IMR-90 (cell line): ENCODE measurements at regions not wholly inside any gene's neighbourhood (a gene's known extent, or its start where the extent isn't known, plus 50 kb on each side); places are given as distances from the start of the nearest gene placed in this dataset.

Source experiments
- ATAC-seq: fragments of 200-7000 bp; cut with Tn5 transposase; 2 replicates; pipeline ENCODE4 v1.9.1; 2020; ENCODE audit warnings: low read depth, mild to moderate bottlenecking, moderate library complexity
- BruUV-seq: library from RNA; stranded (reverse); fragments of 400-500 nt; replicated peaks from 2 replicates; lab custom pipeline; 2021; lab: Mats Ljungman, UMichigan
- CTCF ChIA-PET: fragments of 300-600 bp; formaldehyde crosslinking; extraction: SDS; loops from one replicate; lab custom pipeline; 2021; ENCODE audit warnings: antibody characterized with exemption; lab: Yijun Ruan, JAX
- POLR2A ChIA-PET: fragments of 300-600 bp; sonication (Branson Sonifier 250); formaldehyde crosslinking; loops from one replicate; lab custom pipeline; 2022; ENCODE audit warnings: antibody characterized with exemption; ENCODE audit not compliant: unreplicated experiment; lab: Charles Lee
- DNase-seq: peaks from one replicate; pipeline ENCODE4 v3.0.0; 2013
- H2AFZ ChIP-seq: replicated peaks from 2 replicates; pipeline ENCODE3; 2013; ENCODE audit warnings: low read length, mild to moderate bottlenecking; ENCODE audit not compliant: poor library complexity
- H2AK5ac ChIP-seq: 2 replicates; pipeline ENCODE4 v1.6.1; 2013; ENCODE audit warnings: low read depth, low read length, inconsistent platforms
- H2AK9ac ChIP-seq: replicated peaks from 2 replicates; pipeline ENCODE3; 2013; ENCODE audit warnings: mild to moderate bottlenecking, low read depth, low read length, moderate library complexity; ENCODE audit not compliant: poor library complexity
- H2BK120ac ChIP-seq: 2 replicates; pipeline ENCODE4 v1.6.1; 2013; ENCODE audit warnings: low read depth, low read length, inconsistent platforms
- H2BK15ac ChIP-seq: 3 replicates; pipeline ENCODE4 v1.6.1; 2013; ENCODE audit warnings: low read depth, low read length, inconsistent platforms
- H2BK20ac ChIP-seq: 2 replicates; pipeline ENCODE4 v1.6.1; 2013; ENCODE audit warnings: low read depth, mild to moderate bottlenecking, inconsistent platforms, low read length, moderate library complexity
- H2BK5ac ChIP-seq: 2 replicates; pipeline ENCODE4 v1.6.1; 2013; ENCODE audit warnings: mild to moderate bottlenecking, low read depth, low read length, inconsistent platforms; ENCODE audit not compliant: poor library complexity, severe bottlenecking
- H3K14ac ChIP-seq: replicated peaks from 2 replicates; pipeline ENCODE4 v1.6.1; 2013; ENCODE audit warnings: low read depth, low read length, inconsistent platforms
- H3K18ac ChIP-seq: 2 replicates; pipeline ENCODE4 v1.6.1; 2013; ENCODE audit warnings: low read depth, low read length, control low read depth
- H3K23ac ChIP-seq: 2 replicates; pipeline ENCODE4 v1.6.1; 2013; ENCODE audit warnings: low read depth, low read length, inconsistent platforms
- H3K27ac ChIP-seq: 2 replicates; pipeline ENCODE4 v1.5.1; 2013; ENCODE audit warnings: mild to moderate bottlenecking, control low read depth, low read length; ENCODE audit not compliant: insufficient read depth
- H3K27me3 ChIP-seq: 2 replicates; pipeline ENCODE4 v1.6.1; 2013; ENCODE audit warnings: low read length; ENCODE audit not compliant: control insufficient read depth, insufficient read depth
- H3K36me3 ChIP-seq: 2 replicates; pipeline ENCODE4 v1.6.1; 2013; ENCODE audit warnings: low read length, mixed read lengths; ENCODE audit not compliant: control insufficient read depth, insufficient read depth
- H3K4ac ChIP-seq: 2 replicates; pipeline ENCODE4 v1.6.1; 2013; ENCODE audit warnings: low read depth, low read length, inconsistent platforms
- H3K4me1 ChIP-seq: 2 replicates; pipeline ENCODE4 v1.6.1; 2013; ENCODE audit warnings: low read length, mixed read lengths; ENCODE audit not compliant: control insufficient read depth, insufficient read depth
- H3K4me2 ChIP-seq: 2 replicates; pipeline ENCODE4 v1.6.1; 2013; ENCODE audit warnings: low read depth, mild to moderate bottlenecking, control low read depth, low read length, moderate library complexity
- H3K4me3 ChIP-seq: 2 replicates; pipeline ENCODE4 v1.5.1; 2013; ENCODE audit warnings: low read depth, mild to moderate bottlenecking, control low read depth, low read length, moderate library complexity; ENCODE audit not compliant: insufficient read depth
- H3K56ac ChIP-seq: 2 replicates; pipeline ENCODE4 v1.6.1; 2013; ENCODE audit warnings: low read length, inconsistent platforms; ENCODE audit not compliant: insufficient read depth; ENCODE audit errors: extremely low read depth
- H3K79me1 ChIP-seq, 2 experiments: 2 replicates each; pipeline ENCODE4 v1.6.1; 2013; ENCODE audit warnings: low read length in 2 of 2, inconsistent platforms in 1 of 2, low read depth in 1 of 2
- H3K9ac ChIP-seq: 2 replicates; pipeline ENCODE4 v1.6.1; 2013; ENCODE audit warnings: low read depth, low read length, control low read depth
- H3K9me1 ChIP-seq: 2 replicates; pipeline ENCODE4 v1.6.1; 2013; ENCODE audit warnings: low read length, inconsistent platforms; ENCODE audit not compliant: insufficient read depth
- H3K9me3 ChIP-seq: 2 replicates; pipeline ENCODE4 v1.6.1; 2013; ENCODE audit warnings: low read length; ENCODE audit not compliant: control insufficient read depth, insufficient read depth
- H4K20me1 ChIP-seq: 2 replicates; pipeline ENCODE4 v1.6.1; 2013; ENCODE audit warnings: low read length, inconsistent platforms; ENCODE audit not compliant: insufficient read depth
- H4K5ac ChIP-seq: 2 replicates; pipeline ENCODE4 v1.6.1; 2013; ENCODE audit warnings: mild to moderate bottlenecking, low read depth, low read length, control low read depth
- H4K8ac ChIP-seq, 2 experiments: 2 replicates each; pipeline ENCODE4 v1.6.1; 2013; ENCODE audit warnings: low read depth in 2 of 2, low read length in 2 of 2, control low read depth in 1 of 2, inconsistent platforms in 1 of 2
- H4K91ac ChIP-seq: 2 replicates; pipeline ENCODE4 v1.6.1; 2013; ENCODE audit warnings: low read depth, low read length, inconsistent platforms; ENCODE audit not compliant: insufficient read depth
- BHLHE40 ChIP-seq: fragments of 150-350 bp; IDR thresholded peaks from 2 replicates; pipeline ENCODE4 v1.6.1; 2016; ENCODE audit warnings: mild to moderate bottlenecking, low read depth, low read length
- CEBPB ChIP-seq: IDR thresholded peaks from 2 replicates; pipeline ENCODE4 v1.6.1; 2012; ENCODE audit warnings: low read depth, low read length, improper control_type of control experiment
- CHD1 ChIP-seq: IDR thresholded peaks from 2 replicates; pipeline ENCODE4 v1.6.1; 2012; ENCODE audit warnings: low read depth, low read length, improper control_type of control experiment
- FOS ChIP-seq: fragments of 150-350 bp; IDR thresholded peaks from 2 replicates; pipeline ENCODE4 v1.6.1; 2016; ENCODE audit warnings: low read depth, low read length
- MAFK ChIP-seq: IDR thresholded peaks from 2 replicates; pipeline ENCODE4 v1.6.1; 2012; ENCODE audit warnings: low read depth, low read length, improper control_type of control experiment
- MAZ ChIP-seq: IDR thresholded peaks from 2 replicates; pipeline ENCODE4 v1.6.1; 2012; ENCODE audit warnings: low read depth, mild to moderate bottlenecking, low read length, improper control_type of control experiment, moderate library complexity, borderline replicate concordance
- MXI1 ChIP-seq: IDR thresholded peaks from 2 replicates; pipeline ENCODE4 v1.6.1; 2012; ENCODE audit warnings: low read depth, mild to moderate bottlenecking, low read length, moderate library complexity, borderline replicate concordance
- NFE2L2 ChIP-seq: fragments of 150-350 bp; IDR thresholded peaks from 2 replicates; pipeline ENCODE4 v1.6.1; 2016; ENCODE audit warnings: low read depth, mild to moderate bottlenecking, low read length
- POLR2A ChIP-seq: IDR thresholded peaks from 2 replicates; pipeline ENCODE4 v1.6.1; 2012; ENCODE audit warnings: mild to moderate bottlenecking, low read depth, low read length
- RAD21 ChIP-seq: IDR thresholded peaks from 2 replicates; pipeline ENCODE4 v1.6.1; 2012; ENCODE audit warnings: low read length, improper control_type of control experiment
- RCOR1 ChIP-seq: IDR thresholded peaks from 2 replicates; pipeline ENCODE4 v1.6.1; 2012; ENCODE audit warnings: mild to moderate bottlenecking, low read length, improper control_type of control experiment; ENCODE audit not compliant: insufficient replicate concordance
- RFX5 ChIP-seq: IDR thresholded peaks from 2 replicates; pipeline ENCODE4 v1.8.0; 2012; ENCODE audit warnings: low read depth, mild to moderate bottlenecking, low read length, moderate library complexity
- SMC3 ChIP-seq: fragments of 150-350 bp; IDR thresholded peaks from 2 replicates; pipeline ENCODE4 v1.6.1; 2016; ENCODE audit warnings: low read depth, mild to moderate bottlenecking, antibody characterized with exemption, low read length, moderate library complexity
- WGBS, 2 experiments: methylation state at CpG; one replicate each; pipeline versions ENCODE4 v1.1.5 to v1.1.7; 2013; ENCODE audit warnings: missing lambda C conversion rate in 2 of 2; ENCODE audit not compliant: insufficient read length in 1 of 2; ENCODE audit errors: extremely low coverage in 2 of 2; 5-methylcytosine and 5-hydroxymethylcytosine counted together
- dilution Hi-C: fragments of 300-500 bp; cut with HindIII; formaldehyde crosslinking; loops from one replicate; pipeline ENCODE4 v1.14.3; 2018; ENCODE audit warnings: low sequenced_read_pairs; ENCODE audit not compliant: unreplicated experiment
- in situ Hi-C: fragments of 300-500 bp; cut with MboI; formaldehyde crosslinking; loops from 3 replicates; pipeline ENCODE4 v1.14.3; 2019; ENCODE audit warnings: low sequenced_read_pairs, inconsistent platforms, mixed read lengths
- intact Hi-C: fragments of 100-400 bp; cut with micrococcal nuclease; formaldehyde crosslinking; loops from 2 replicates; pipeline ENCODE4 v1.10.0; 2022
- TF ChIP-seq, protein P1 (sequence below): fragments of 150-350 bp; IDR thresholded peaks from 2 replicates; pipeline ENCODE4 v1.6.1; 2016; ENCODE audit warnings: low read depth, mild to moderate bottlenecking, low read length, moderate library complexity, borderline replicate concordance
- TF ChIP-seq, protein P2 (sequence below): fragments of 150-350 bp; IDR thresholded peaks from 2 replicates; pipeline ENCODE4 v1.6.1; 2017; ENCODE audit warnings: mild to moderate bottlenecking, antibody characterized with exemption, low read length, low read depth
- TF ChIP-seq, protein P3 (sequence below): conservative IDR thresholded peaks from 2 replicates; pipeline ENCODE4 v1.5.1; 2012; ENCODE audit warnings: mild to moderate bottlenecking, low read depth, low read length, improper control_type of control experiment

DNA sequence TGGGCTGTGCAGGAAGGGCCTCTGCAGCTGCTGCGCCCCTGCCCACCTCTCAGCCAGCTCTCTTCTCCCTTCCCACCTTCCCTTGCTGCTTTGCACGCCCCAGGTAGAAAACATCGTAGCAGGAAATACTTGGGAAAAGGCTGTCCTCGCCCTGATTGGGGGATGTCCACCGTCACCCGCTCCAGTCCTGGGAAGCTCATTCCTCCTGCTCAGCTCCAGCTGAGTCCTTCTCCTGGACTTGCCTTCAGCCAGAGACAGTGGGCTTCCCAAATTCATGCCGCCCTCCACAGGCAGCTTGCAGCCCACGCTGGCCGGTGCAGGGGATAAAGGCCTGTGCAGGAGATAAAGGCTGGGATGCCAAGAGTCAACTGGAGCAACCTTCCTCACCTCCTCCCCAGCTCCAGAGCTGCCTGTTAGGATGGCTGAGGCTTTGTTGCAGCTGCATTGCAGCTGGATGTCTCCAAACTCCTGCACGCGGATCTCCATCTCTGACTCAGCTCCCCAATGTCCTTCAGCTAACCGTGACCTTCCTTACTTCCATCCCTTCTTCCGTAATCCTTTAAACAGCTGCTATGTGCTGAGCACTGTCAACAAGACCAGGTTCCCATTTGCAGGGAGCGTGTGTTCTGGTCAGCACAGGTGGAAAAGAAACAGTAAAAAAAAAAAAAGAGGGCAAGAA is 402.0 kb upstream of the TNRC6C start:
- POLR2A ChIA-PET: no interaction called here
- dilution Hi-C loops: no loop called here

More for the DNA sequence above, 402.0 kb upstream of the TNRC6C start:
- H3K4ac ChIP-seq: no peak overlapping the region
- no peak overlapping the region for H3K14ac ChIP-seq
- in situ Hi-C loops: no loop called here
- H3K9ac ChIP-seq: no peak overlapping the region
- no peak overlapping the region for H3K56ac ChIP-seq
- no peak overlapping the region for H2AFZ ChIP-seq
- no peak overlapping the region for H2BK120ac ChIP-seq
- no peak for DNase-seq
- H3K9me1 ChIP-seq: no peaks in the 10 kb centered on the region
- no TSS peak for BruUV-seq
- CTCF ChIA-PET: interaction anchor here (0.9 to 2.2 kb wide), 2 partner anchors 14 to 457 kb away, joined by 3 to 8 read pairs; no protein-coding TSS in a partner anchor
- no peak overlapping the region for H3K4me3 ChIP-seq
- H2BK5ac ChIP-seq: no peak overlapping the region
- H3K36me3 ChIP-seq: no peaks in the 10 kb centered on the region
- no peak overlapping the region for H3K18ac ChIP-seq
- H4K20me1 ChIP-seq: no peaks in the 10 kb centered on the region; the same call in 1 of the 2 replicates
- no peak overlapping the region for H4K91ac ChIP-seq
- peaks cover 53% of the 10 kb centered on the region for H3K27me3 ChIP-seq
- H3K27ac ChIP-seq: no peak overlapping the region
- no peak overlapping the region for H4K5ac ChIP-seq
- intact Hi-C loops: no loop called here
- TF ChIP-seq SMC3 (no peak), RCOR1 (no peak), BHLHE40 (no peak), CEBPB (no peak), RFX5 (no peak), MXI1 (no peak), MAFK (no peak), MAZ (no peak), NFE2L2 (no peak), POLR2A (no peak), FOS (no peak), RAD21 (no peak), CHD1 (no peak)
- TF ChIP-seq, protein P1, sequence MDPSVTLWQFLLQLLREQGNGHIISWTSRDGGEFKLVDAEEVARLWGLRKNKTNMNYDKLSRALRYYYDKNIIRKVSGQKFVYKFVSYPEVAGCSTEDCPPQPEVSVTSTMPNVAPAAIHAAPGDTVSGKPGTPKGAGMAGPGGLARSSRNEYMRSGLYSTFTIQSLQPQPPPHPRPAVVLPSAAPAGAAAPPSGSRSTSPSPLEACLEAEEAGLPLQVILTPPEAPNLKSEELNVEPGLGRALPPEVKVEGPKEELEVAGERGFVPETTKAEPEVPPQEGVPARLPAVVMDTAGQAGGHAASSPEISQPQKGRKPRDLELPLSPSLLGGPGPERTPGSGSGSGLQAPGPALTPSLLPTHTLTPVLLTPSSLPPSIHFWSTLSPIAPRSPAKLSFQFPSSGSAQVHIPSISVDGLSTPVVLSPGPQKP: no peak
- TF ChIP-seq, protein P2, sequence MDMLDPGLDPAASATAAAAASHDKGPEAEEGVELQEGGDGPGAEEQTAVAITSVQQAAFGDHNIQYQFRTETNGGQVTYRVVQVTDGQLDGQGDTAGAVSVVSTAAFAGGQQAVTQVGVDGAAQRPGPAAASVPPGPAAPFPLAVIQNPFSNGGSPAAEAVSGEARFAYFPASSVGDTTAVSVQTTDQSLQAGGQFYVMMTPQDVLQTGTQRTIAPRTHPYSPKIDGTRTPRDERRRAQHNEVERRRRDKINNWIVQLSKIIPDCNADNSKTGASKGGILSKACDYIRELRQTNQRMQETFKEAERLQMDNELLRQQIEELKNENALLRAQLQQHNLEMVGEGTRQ: no peak
- TF ChIP-seq, protein P3, sequence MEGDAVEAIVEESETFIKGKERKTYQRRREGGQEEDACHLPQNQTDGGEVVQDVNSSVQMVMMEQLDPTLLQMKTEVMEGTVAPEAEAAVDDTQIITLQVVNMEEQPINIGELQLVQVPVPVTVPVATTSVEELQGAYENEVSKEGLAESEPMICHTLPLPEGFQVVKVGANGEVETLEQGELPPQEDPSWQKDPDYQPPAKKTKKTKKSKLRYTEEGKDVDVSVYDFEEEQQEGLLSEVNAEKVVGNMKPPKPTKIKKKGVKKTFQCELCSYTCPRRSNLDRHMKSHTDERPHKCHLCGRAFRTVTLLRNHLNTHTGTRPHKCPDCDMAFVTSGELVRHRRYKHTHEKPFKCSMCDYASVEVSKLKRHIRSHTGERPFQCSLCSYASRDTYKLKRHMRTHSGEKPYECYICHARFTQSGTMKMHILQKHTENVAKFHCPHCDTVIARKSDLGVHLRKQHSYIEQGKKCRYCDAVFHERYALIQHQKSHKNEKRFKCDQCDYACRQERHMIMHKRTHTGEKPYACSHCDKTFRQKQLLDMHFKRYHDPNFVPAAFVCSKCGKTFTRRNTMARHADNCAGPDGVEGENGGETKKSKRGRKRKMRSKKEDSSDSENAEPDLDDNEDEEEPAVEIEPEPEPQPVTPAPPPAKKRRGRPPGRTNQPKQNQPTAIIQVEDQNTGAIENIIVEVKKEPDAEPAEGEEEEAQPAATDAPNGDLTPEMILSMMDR: no peak
- no peak for ATAC-seq
- no peak overlapping the region for H2BK15ac ChIP-seq
- H3K23ac ChIP-seq: no peak overlapping the region
- H2AK5ac ChIP-seq: no peak overlapping the region
- H4K8ac ChIP-seq: no peak overlapping the region
- no peak overlapping the region for H2AK9ac ChIP-seq
- H2BK20ac ChIP-seq: no peak overlapping the region
- no peaks in the 10 kb centered on the region for H3K79me1 ChIP-seq
- H3K9me3 ChIP-seq: no peaks in the 10 kb centered on the region; the same call in 1 of the 2 replicates
- 20% methylated on average over 1 of the region's 14 CpGs; no CpG with 5 or more reads in 1 of the 2 experiments for WGBS, 2 experiments
- H3K4me1 ChIP-seq: no peaks in the 10 kb centered on the region
- H3K4me2 ChIP-seq: no peak overlapping the region
